ENCODE measurements at regions not wholly inside any gene's neighbourhood (a gene's known extent, or its start where the extent isn't known, plus 50 kb on each side); places are given as distances from the start of the nearest gene placed in this dataset.

DNA sequence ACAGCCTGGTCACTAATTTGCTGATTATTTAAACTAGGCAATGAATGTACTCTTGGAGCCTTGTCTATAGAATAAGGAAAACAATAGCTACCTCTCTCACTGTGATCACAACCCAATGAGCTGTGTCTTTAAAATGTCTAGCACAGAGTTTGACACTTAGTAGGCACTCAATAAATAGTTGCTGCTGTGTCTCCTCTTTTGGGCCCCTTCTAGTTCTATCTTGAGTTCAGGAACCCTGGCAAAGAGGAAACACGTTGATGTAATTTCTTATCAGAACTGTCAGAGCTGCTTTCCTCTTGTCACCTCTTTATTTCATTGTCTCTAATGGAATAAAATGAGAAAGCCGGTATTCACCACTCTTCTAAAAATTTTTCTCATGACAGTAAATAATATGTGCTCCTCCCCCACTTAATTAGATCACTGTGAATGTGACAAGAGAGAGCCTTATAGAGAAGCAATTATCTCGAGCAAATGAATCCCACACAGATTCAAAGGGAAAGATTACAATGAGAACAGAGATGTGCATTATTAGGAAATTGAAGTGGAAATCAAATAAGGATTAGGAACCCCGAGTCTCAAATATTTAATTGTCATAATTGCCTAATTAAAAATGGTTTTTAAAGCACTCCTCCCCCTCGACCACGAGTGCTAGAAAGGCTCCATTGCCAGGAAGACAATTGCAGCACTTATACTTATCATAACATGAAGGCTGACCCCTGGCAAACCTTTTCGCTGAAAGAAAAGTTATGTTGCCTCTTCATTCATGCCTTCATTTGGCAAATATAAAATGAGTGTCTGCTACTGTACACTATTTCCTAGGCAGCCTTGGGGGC is 175.0 kb upstream of the BDNF start:
- CTCF ChIA-PET = no interaction called here
- Histone ChIP-seq H3K27ac (ENCODE audit: low read depth, low read length, poor library complexity, severe bottlenecking) (no peak overlapping the region), H3K9me3 (ENCODE audit: low read depth, low read length, poor library complexity, severe bottlenecking) (no peaks in the 10 kb centered on the region), H3K4me1 (ENCODE audit: insufficient read depth, low read length, poor library complexity, severe bottlenecking) (peaks cover 4% of the 10 kb centered on the region), H3K4me3 (ENCODE audit: low read depth, low read length, poor library complexity, severe bottlenecking) (no peak overlapping the region), H3K27me3 (replicated peaks; ENCODE audit: insufficient read depth, low read depth, low read length, poor library complexity) (peaks cover 63% of the 10 kb centered on the region), H3K36me3 (ENCODE audit: insufficient read depth, low read length, poor library complexity, severe bottlenecking) (no peaks in the 10 kb centered on the region)
- intact Hi-C loops (cut with micrococcal nuclease; ENCODE audit: unreplicated experiment) = no loop called here
- no TSS peak for BruUV-seq (replicated peaks)
- TF ChIP-seq EZH2 (IDR thresholded peaks at IDR 0.05; ENCODE audit: borderline replicate concordance, low read depth, low read length, poor library complexity, severe bottlenecking) = no peak
- TF ChIP-seq, protein P1, sequence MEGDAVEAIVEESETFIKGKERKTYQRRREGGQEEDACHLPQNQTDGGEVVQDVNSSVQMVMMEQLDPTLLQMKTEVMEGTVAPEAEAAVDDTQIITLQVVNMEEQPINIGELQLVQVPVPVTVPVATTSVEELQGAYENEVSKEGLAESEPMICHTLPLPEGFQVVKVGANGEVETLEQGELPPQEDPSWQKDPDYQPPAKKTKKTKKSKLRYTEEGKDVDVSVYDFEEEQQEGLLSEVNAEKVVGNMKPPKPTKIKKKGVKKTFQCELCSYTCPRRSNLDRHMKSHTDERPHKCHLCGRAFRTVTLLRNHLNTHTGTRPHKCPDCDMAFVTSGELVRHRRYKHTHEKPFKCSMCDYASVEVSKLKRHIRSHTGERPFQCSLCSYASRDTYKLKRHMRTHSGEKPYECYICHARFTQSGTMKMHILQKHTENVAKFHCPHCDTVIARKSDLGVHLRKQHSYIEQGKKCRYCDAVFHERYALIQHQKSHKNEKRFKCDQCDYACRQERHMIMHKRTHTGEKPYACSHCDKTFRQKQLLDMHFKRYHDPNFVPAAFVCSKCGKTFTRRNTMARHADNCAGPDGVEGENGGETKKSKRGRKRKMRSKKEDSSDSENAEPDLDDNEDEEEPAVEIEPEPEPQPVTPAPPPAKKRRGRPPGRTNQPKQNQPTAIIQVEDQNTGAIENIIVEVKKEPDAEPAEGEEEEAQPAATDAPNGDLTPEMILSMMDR (conservative IDR thresholded peaks at IDR 0.05; ENCODE audit: low read depth, low read length) = no peak
- POLR2A ChIA-PET (ENCODE audit: low non-redundant PET) = no interaction called here
- DNase-seq (ENCODE audit: low spot score) = peak; percentile 32

DNA sequence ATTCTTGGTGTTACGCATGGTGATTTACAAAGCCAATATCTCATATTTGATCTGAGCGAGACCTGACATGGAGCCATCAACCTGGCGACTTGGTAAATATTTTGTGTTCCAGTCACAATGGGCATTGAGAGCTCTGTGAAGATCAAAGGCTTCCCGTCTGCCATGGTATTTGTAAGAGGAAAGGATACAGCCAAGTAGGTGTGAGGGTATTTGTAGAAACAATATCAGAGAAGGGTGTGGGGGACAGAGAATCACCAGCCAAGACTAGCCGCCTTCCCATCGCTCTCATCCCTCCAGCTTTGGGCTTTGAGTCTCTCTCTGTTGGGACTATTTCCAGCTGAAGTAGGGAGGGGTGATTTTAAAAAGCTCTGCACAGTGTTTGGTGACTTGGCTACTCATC is 173.4 kb upstream of the BDNF start:
- intact Hi-C loops (cut with micrococcal nuclease; ENCODE audit: unreplicated experiment) = no loop called here
- no peak for DNase-seq (ENCODE audit: low spot score)
- POLR2A ChIA-PET (ENCODE audit: low non-redundant PET) = no interaction called here
- Histone ChIP-seq H3K36me3 (ENCODE audit: insufficient read depth, low read length, poor library complexity, severe bottlenecking) (no peaks in the 10 kb centered on the region), H3K27ac (ENCODE audit: low read depth, low read length, poor library complexity, severe bottlenecking) (no peak overlapping the region), H3K4me1 (ENCODE audit: insufficient read depth, low read length, poor library complexity, severe bottlenecking) (peaks cover 4% of the 10 kb centered on the region), H3K4me3 (ENCODE audit: low read depth, low read length, poor library complexity, severe bottlenecking) (no peak overlapping the region), H3K27me3 (replicated peaks; ENCODE audit: insufficient read depth, low read depth, low read length, poor library complexity) (peaks cover 65% of the 10 kb centered on the region), H3K9me3 (ENCODE audit: low read depth, low read length, poor library complexity, severe bottlenecking) (no peaks in the 10 kb centered on the region)
- CTCF ChIA-PET = no interaction called here
- TF ChIP-seq, protein P1 (conservative IDR thresholded peaks at IDR 0.05; ENCODE audit: low read depth, low read length) = no peak
- no peak for TF ChIP-seq EZH2 (IDR thresholded peaks at IDR 0.05; ENCODE audit: borderline replicate concordance, low read depth, low read length, poor library complexity, severe bottlenecking)
- no TSS peak for BruUV-seq (replicated peaks)

- peaks cover 52% of the 10 kb centered on the region for H3K27me3 ChIP-seq (replicated peaks; ENCODE audit: insufficient read depth, low read depth, low read length, poor library complexity)
- H3K36me3 ChIP-seq (ENCODE audit: insufficient read depth, low read length, poor library complexity, severe bottlenecking) = no peaks in the 10 kb centered on the region
- intact Hi-C loops (cut with micrococcal nuclease; ENCODE audit: unreplicated experiment) = no loop called here
- H3K9me3 ChIP-seq (ENCODE audit: low read depth, low read length, poor library complexity, severe bottlenecking) = no peaks in the 10 kb centered on the region
- no peak overlapping the region for H3K27ac ChIP-seq (ENCODE audit: low read depth, low read length, poor library complexity, severe bottlenecking)
- no TSS peak for BruUV-seq (replicated peaks)
- POLR2A ChIA-PET (ENCODE audit: low non-redundant PET) = no interaction called here
- H3K4me1 ChIP-seq (ENCODE audit: insufficient read depth, low read length, poor library complexity, severe bottlenecking) = peaks cover 4% of the 10 kb centered on the region
- no peak for TF ChIP-seq EZH2 (IDR thresholded peaks at IDR 0.05; ENCODE audit: borderline replicate concordance, low read depth, low read length, poor library complexity, severe bottlenecking)
- TF ChIP-seq, protein P1 (conservative IDR thresholded peaks at IDR 0.05; ENCODE audit: low read depth, low read length) = no peak
- no peak for DNase-seq (ENCODE audit: low spot score)
- CTCF ChIA-PET = no interaction called here
- no peak overlapping the region for H3K4me3 ChIP-seq (ENCODE audit: low read depth, low read length, poor library complexity, severe bottlenecking)
Observed at GRCh38 chr11:27871056-27871455, 170.8 kb upstream of the BDNF start.
